B cell (primary cell): ENCODE measurements at regions not wholly inside any gene's neighbourhood (a gene's known extent, or its start where the extent isn't known, plus 50 kb on each side); places are given as distances from the start of the nearest gene placed in this dataset.

Experiments
- ATAC-seq: fragments of 200-7000 bp; cut with Tn5 transposase; one replicate; pipeline ENCODE4 v1.10.0; 2021; ENCODE audit warnings: low read depth, mild to moderate bottlenecking, moderate number of reproducible peaks, moderate library complexity
- CTCF ChIA-PET: fragments of 350-600 bp; sonication (Branson Sonifier 250); formaldehyde crosslinking; loops from one replicate; lab custom pipeline; 2021; ENCODE audit warnings: antibody characterized with exemption, inconsistent platforms; lab: Charles Lee
- POLR2A ChIA-PET: fragments of 350-600 bp; sonication (Branson Sonifier 250); formaldehyde crosslinking; loops from one replicate; lab custom pipeline; 2021; ENCODE audit warnings: antibody characterized with exemption; lab: Charles Lee
- DNase-seq: peaks from one replicate; pipeline ENCODE4 v3.0.0; 2013
- H2AFZ ChIP-seq: 2 replicates; pipeline ENCODE4 v1.6.1; 2012; ENCODE audit warnings: mild to moderate bottlenecking, low read depth, low read length; ENCODE audit not compliant: insufficient read depth, poor library complexity, severe bottlenecking
- H3K27ac ChIP-seq, 2 donors: 1 replicate in 1 of 2; 2 replicates in 1 of 2; pipeline ENCODE4 v1.5.1; 2012 to 2013; ENCODE audit warnings: low read length in 2 of 2, mild to moderate bottlenecking in 2 of 2, moderate library complexity in 1 of 2
- H3K27me3 ChIP-seq, 4 experiments: fragments of 200-600 bp in 1 of 4; sonication (generic) in 1 of 4; replicated peaks in 1 of 4; 1 replicate in 2 of 4; 2 replicates in 2 of 4; pipeline versions ENCODE4 v1.6.1 to v1.7.0; 2013 to 2016; ENCODE audit warnings: low read length in 3 of 4, mild to moderate bottlenecking in 2 of 4, mixed read lengths in 1 of 4, moderate library complexity in 1 of 4; ENCODE audit not compliant: insufficient read depth in 4 of 4, control insufficient read depth in 3 of 4; ENCODE audit errors: control extremely low read depth in 1 of 4
- H3K36me3 ChIP-seq, 2 experiments: replicated peaks in 1 of 2; 1 replicate in 1 of 2; 2 replicates in 1 of 2; pipeline versions ENCODE4 v1.6.1 to v1.7.1; 2013; ENCODE audit warnings: low read length in 1 of 2; ENCODE audit not compliant: insufficient read depth in 2 of 2, control insufficient read depth in 1 of 2; ENCODE audit errors: control extremely low read depth in 1 of 2, extremely low read depth in 1 of 2
- H3K4me1 ChIP-seq, 2 donors: fragments of 200-600 bp in 1 of 2; sonication (generic) in 1 of 2; 1 replicate in 1 of 2; 2 replicates in 1 of 2; pipeline versions ENCODE4 v1.5.1 to v1.6.1; 2013 to 2017; ENCODE audit warnings: low read length in 2 of 2; ENCODE audit not compliant: control insufficient read depth in 2 of 2, insufficient read depth in 2 of 2
- H3K4me2 ChIP-seq: replicated peaks from 2 replicates; pipeline ENCODE3; 2012; ENCODE audit warnings: mild to moderate bottlenecking, low read depth, low read length; ENCODE audit not compliant: poor library complexity, severe bottlenecking
- H3K4me3 ChIP-seq, 5 experiments: fragments of 200-600 bp in 1 of 5; sonication (generic) in 1 of 5; 1 replicate in 3 of 5; 2 replicates in 2 of 5; pipeline versions ENCODE4 v1.5.1 to v1.7.0; 2011 to 2016; ENCODE audit warnings: low read length in 4 of 5, mild to moderate bottlenecking in 4 of 5, low read depth in 2 of 5, control low read depth in 1 of 5, moderate library complexity in 1 of 5; ENCODE audit not compliant: insufficient read depth in 1 of 5; ENCODE audit errors: control extremely low read depth in 1 of 5, extremely low read depth in 1 of 5
- H3K79me2 ChIP-seq: fragments of 200-600 bp; sonication (generic); one replicate; pipeline ENCODE4 v1.6.0; 2016; ENCODE audit warnings: low read length; ENCODE audit not compliant: control insufficient read depth, insufficient read depth
- H3K9ac ChIP-seq: fragments of 200-600 bp; sonication (generic); 2 replicates; pipeline ENCODE4 v1.6.1; 2017; ENCODE audit warnings: mild to moderate bottlenecking, low read length, moderate library complexity
- H3K9me3 ChIP-seq, 3 donors: one replicate each; pipeline versions ENCODE4 v1.6.1 to v1.7.1; 2013; ENCODE audit warnings: low read length in 2 of 3; ENCODE audit not compliant: control insufficient read depth in 2 of 3, insufficient read depth in 1 of 3; ENCODE audit errors: control extremely low read depth in 1 of 3
- H4K20me1 ChIP-seq: 2 replicates; pipeline ENCODE4 v1.6.0; 2012; ENCODE audit warnings: mild to moderate bottlenecking, low read length; ENCODE audit not compliant: insufficient read depth, control insufficient read depth, poor library complexity, severe bottlenecking
- H3K27ac Mint-ChIP-seq: one replicate; pipeline ENCODE4 v1.8.0; 2021; ENCODE audit warnings: mixed read lengths
- H3K27me3 Mint-ChIP-seq: one replicate; pipeline ENCODE4 v1.8.0; 2021; ENCODE audit warnings: mixed read lengths
- H3K4me1 Mint-ChIP-seq: one replicate; pipeline ENCODE4 v1.8.0; 2021; ENCODE audit warnings: mixed read lengths
- H3K4me3 Mint-ChIP-seq: one replicate; pipeline ENCODE4 v1.8.0; 2021; ENCODE audit warnings: mixed read lengths
- H3K9me3 Mint-ChIP-seq: one replicate; pipeline ENCODE4 v1.8.0; 2022; ENCODE audit warnings: mixed read lengths; ENCODE audit not compliant: insufficient read depth
- CTCF ChIP-seq: fragments of 200-600 bp; IDR thresholded peaks from one replicate; pipeline ENCODE4 v1.8.0; 2022; ENCODE audit warnings: antibody characterized with exemption, mild to moderate bottlenecking
- EZH2 ChIP-seq: IDR thresholded peaks from 2 replicates; pipeline ENCODE4 v1.6.1; 2012; ENCODE audit warnings: borderline replicate concordance, low read depth, mild to moderate bottlenecking, moderate library complexity, low read length; ENCODE audit not compliant: insufficient read depth, poor library complexity, severe bottlenecking
- WGBS: methylation state at CpG from one replicate; pipeline ENCODE4 v1.1.5; 2013; ENCODE audit warnings: missing lambda C conversion rate; ENCODE audit not compliant: insufficient coverage; 5-methylcytosine and 5-hydroxymethylcytosine counted together
- intact Hi-C: fragments of 100-400 bp; cut with micrococcal nuclease; formaldehyde crosslinking; loops from one replicate; pipeline ENCODE4 v1.10.0; 2022

- DNase-seq, result no peak
- H3K36me3 ChIP-seq, result no peaks in the 10 kb centered on the region
- no CpG with 5 or more reads among the region's 3 CpGs for WGBS
- no peaks in the 10 kb centered on the region for H3K27me3 ChIP-seq
- POLR2A ChIA-PET, result no interaction called here
- ATAC-seq, result no peak
- H2AFZ ChIP-seq, result no peak overlapping the region
- H3K27ac ChIP-seq, result no peak overlapping the region
- H3K9ac ChIP-seq, result no peak overlapping the region
- Mint-ChIP-seq H3K27ac (no peak overlapping the region), H3K27me3 (no peaks in the 10 kb centered on the region), H3K4me3 (no peak overlapping the region), H3K9me3 (no peaks in the 10 kb centered on the region), H3K4me1 (no peaks in the 10 kb centered on the region)
- intact Hi-C loops, result no loop called here
- no peak for TF ChIP-seq EZH2
- no peak for TF ChIP-seq CTCF
- H3K4me3 ChIP-seq, result no peak overlapping the region
- H3K79me2 ChIP-seq, result no peaks in the 10 kb centered on the region
- no peaks in the 10 kb centered on the region for H3K4me1 ChIP-seq
- H3K4me2 ChIP-seq, result no peak overlapping the region
- no peaks in the 10 kb centered on the region for H3K9me3 ChIP-seq
- CTCF ChIA-PET, result no interaction called here
- no peaks in the 10 kb centered on the region for H4K20me1 ChIP-seq
Measured at GRCh38 chrX:10981506-10981905, 129.6 kb upstream of the HCCS start.

- ChIA-PET CTCF (no interaction called here), POLR2A (no interaction called here)
- Mint-ChIP-seq H3K4me3 (no peak overlapping the region), H3K27ac (no peak overlapping the region), H3K9me3 (no peaks in the 10 kb centered on the region), H3K27me3 (no peaks in the 10 kb centered on the region), H3K4me1 (no peaks in the 10 kb centered on the region)
- DNase-seq (no peak), ATAC-seq (no peak)
- no peak overlapping the region for H3K4me2 ChIP-seq
- WGBS, result 100% methylated on average over 2 of the region's 4 CpGs
- no peaks in the 10 kb centered on the region for H3K27me3 ChIP-seq
- no peak overlapping the region for H3K27ac ChIP-seq
- no peak overlapping the region for H3K9ac ChIP-seq
- no peaks in the 10 kb centered on the region for H3K9me3 ChIP-seq
- intact Hi-C loops, result no loop called here
- TF ChIP-seq EZH2 (no peak), CTCF (no peak)
- no peak overlapping the region for H3K4me3 ChIP-seq
- H3K79me2 ChIP-seq, result no peaks in the 10 kb centered on the region
- H4K20me1 ChIP-seq, result no peaks in the 10 kb centered on the region
- H3K36me3 ChIP-seq, result no peaks in the 10 kb centered on the region
- no peak overlapping the region for H2AFZ ChIP-seq
- H3K4me1 ChIP-seq, result no peaks in the 10 kb centered on the region
Measured at GRCh38 chrX:10983526-10983925, 127.6 kb upstream of the HCCS start.
